Endothelial cell of umbilical vein (primary cell): ENCODE measurements at regions not wholly inside any gene's neighbourhood (a gene's known extent, or its start where the extent isn't known, plus 50 kb on each side); places are given as distances from the start of the nearest gene placed in this dataset.

ENCODE experiments used
- CTCF ChIP-seq, 2 donors: IDR thresholded peaks; 1 replicate in 1 of 2; 2 replicates in 1 of 2; pipeline ENCODE4 v1.5.1; 2011; ENCODE audit warnings: low read length in 2 of 2, mild to moderate bottlenecking in 2 of 2, moderate library complexity in 2 of 2, control low read depth in 1 of 2, inconsistent platforms in 1 of 2, low read depth in 1 of 2; ENCODE audit not compliant: insufficient read depth in 1 of 2; ENCODE audit errors: extremely low read depth in 1 of 2
- MAX ChIP-seq: IDR thresholded peaks from 2 replicates; pipeline ENCODE4 v1.6.1; 2011; ENCODE audit not compliant: insufficient read depth, insufficient read length
- POLR2A ChIP-seq: IDR thresholded peaks from 2 replicates; pipeline ENCODE4 v1.6.1; 2012; ENCODE audit warnings: low read depth, mild to moderate bottlenecking, control low read depth, low read length
- POLR2AphosphoS5 ChIP-seq: IDR thresholded peaks from 2 replicates; pipeline ENCODE4 v1.6.1; 2012; ENCODE audit warnings: low read depth, mild to moderate bottlenecking, control low read depth, low read length, moderate library complexity; ENCODE audit not compliant: insufficient read depth

- TF ChIP-seq MAX (no peak), CTCF (IDR thresholded peaks at IDR 0.05; ENCODE audit: extremely low read depth in 1 of 2, insufficient read depth in 1 of 2, low read depth in 1 of 2, low read length in 2 of 2) (no peak), POLR2AphosphoS5 (no peak), POLR2A (no peak)
Measured at GRCh38 chr12:111267144-111267543, 101.8 kb downstream of the PHETA1 start.
